Hippocampal formation (tissue), 2 donors: ENCODE measurements at regions not wholly inside any gene's neighbourhood (a gene's known extent, or its start where the extent isn't known, plus 50 kb on each side); places are given as distances from the start of the nearest gene placed in this dataset.
A peak's percentile ranks its signal among the peaks of the same experiment; 100 is the strongest.

ENCODE experiments used
- DNase-seq, 2 donors: peaks; one replicate each; lab custom pipeline; 2025; lab: John Stamatoyannopoulos, UW

DNA sequence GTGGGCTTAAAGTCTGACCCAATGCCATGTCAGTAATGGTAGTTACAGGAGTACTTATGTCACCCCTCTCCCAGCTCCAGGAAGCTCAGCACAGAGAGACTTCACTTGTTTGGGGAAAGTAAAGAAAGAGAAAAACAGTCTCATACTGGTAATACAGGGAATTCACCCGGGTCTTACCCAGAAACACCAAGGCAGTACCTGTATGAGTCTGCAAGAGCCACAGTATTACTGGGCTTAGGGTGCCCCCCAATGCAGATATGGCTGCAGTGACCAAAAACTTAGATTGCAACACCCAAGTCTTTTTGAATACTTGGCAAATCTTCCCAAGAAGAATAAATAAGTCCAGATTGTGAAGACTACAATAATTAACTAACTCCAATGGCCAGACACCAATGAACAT lies 622.1 kb downstream of the IGSF11 start:
- DNase-seq: no peak

DNA sequence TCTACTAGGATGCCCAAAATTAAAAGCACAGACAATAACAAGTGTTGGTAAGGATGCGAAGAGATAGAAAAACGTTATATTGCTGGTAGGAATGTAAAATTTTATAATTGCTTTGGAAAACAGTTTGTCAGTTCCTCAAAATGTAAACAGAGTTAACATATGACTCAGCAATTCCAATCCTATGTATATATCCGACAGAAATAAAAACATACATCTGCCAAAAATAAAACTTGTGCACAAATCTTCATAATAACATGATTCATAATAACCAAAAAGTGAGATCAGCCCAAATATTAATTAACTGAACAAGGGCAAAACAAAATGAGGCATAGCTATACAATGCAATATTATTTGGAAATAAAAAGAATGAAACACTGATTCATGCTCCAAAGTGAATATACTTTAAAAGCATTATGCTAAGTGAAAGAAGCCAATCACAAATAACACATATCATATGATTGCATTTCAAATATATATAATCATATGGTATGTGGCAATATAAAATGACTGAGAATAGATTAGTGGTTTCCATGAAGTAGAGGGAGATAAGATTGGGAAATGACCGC lies 609.3 kb downstream of the IGSF11 start:
- no peak for DNase-seq

DNA sequence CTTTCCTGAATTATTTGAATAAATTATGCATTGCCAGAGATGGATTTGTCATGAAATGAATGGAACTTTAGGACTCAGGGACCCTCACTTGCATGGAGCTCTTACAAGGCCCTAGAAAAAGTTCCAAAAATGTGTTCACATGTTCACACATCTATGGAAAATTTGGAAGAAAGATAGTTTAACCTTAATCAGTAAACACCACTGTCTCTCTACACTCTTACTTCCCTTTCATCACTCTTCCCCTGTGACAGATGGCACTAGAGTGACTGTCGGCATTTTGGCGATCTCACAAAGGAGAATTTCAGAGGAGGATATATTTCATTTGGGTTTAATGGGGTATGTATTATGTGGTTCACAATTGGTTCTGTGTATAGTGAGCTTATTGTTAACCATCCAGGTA lies 600.8 kb downstream of the IGSF11 start:
- DNase-seq: no peak

DNA sequence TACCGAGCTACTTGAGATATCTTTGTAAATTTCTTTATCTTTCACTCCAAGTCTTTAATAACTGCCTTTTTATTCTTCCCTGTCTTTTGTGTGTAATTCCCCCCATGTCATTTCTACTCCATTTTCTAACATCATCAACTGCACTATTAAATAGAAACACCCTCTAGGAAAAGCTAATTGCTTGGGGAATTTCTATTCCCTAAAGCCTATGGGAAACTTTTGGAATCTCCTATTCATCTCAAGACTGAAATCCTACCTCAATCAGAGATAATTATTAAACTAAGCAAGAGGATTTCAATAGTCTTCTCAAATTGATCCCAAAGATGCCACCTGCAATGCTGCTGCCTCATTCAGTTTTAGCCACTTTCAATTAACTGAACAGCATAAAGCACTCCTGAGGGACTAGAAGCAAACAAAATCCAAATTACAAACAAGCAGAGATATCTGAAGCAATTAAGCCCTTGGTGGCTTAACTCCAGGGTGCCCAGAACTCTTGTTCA lies 598.7 kb downstream of the IGSF11 start:
- no peak for DNase-seq

DNA sequence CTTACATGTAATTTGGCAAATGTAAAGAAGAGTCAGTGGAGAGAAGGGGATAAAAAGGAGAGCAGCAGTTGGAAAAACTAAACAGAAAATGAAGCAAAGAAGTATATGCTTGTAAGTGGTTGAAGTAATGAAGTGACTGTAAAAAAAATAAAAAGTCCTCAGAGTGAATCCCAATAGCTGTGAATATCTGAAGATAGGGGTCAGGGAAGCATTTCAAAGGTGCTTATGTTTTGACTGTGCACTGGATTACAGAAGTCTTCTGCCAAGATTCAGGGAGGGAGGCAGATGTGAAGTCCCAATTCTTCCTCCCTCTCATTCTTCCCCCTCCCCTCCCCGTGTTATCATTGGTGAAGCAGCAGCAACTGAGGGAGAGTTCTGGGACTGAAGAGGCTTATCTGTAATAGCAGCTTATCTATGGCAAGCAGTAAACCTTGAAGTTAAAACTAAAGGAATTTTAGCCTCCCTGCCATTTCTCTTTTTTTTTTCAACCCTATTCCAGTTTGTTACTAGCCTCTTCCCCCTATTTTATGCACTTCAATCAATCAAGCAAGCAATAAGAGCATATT lies 597.9 kb downstream of the IGSF11 start:
- no peak for DNase-seq

DNA sequence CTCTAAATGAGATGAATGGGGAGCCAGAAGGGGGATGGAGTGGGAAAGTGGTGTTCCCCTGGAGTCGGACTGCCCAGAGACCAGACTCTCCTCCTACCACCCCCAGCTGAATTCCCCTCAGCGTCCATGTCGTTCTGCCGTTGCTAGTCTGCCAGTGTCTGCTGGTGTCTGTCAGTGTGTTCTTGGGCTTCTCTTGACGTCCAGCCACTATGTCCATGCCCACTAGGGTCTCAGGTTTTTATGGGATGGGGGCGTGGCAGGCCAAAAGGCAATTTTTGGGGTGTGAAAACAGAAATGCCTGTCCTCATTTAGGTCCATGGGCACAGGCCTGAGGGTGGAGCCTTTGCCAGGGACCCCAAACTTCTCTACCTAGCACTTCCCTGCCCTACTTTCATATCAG lies 589.6 kb downstream of the IGSF11 start:
- DNase-seq: no peak

- DNase-seq: no peak
Measured at GRCh38 chr3:118447339-118447738, 587.3 kb downstream of the IGSF11 start.

GRCh38 chr3:118466795-118467330 lies 567.8 kb downstream of the IGSF11 start:
- no peak for DNase-seq

DNA sequence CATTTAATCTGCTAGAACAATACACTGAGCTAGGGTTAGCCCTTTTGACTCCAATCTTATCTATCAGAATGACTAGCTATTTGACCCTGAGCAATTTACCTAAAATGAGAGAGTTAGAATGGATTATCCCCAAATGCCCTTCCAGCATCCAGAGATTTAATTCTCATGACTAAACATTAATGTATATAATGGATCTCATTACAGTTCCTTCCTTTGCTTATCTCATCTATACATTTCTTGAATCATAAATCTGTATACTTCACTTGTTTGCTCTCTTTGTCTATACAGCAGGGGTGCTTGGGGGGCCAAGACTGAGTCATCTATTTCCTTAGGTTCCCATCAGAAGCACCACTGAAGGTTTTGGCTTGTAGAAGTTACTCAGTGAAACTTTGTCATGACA lies 565.8 kb downstream of the IGSF11 start:
- DNase-seq: no peak

DNA sequence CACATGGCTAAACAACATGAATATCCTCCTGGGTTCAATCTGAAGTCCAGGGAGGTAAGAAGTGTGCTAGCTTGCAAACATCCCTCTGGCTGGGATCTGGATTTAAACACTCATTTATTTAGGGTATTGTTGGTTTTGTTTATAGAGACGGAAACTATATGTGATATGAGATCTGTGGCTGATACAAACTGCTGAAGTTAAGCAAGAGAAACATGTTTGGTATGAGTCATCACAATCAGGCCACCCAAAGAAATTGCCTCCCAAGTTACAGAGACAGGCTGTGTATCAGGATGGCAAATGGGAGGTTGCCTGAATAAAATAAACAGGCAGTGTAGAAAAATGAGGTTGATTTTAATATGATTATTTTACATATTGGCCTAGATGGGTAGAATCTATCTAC lies 562.1 kb downstream of the IGSF11 start:
- no peak for DNase-seq

GRCh38 chr3:118473343-118473742 lies 561.3 kb downstream of the IGSF11 start:
- no peak for DNase-seq

DNA sequence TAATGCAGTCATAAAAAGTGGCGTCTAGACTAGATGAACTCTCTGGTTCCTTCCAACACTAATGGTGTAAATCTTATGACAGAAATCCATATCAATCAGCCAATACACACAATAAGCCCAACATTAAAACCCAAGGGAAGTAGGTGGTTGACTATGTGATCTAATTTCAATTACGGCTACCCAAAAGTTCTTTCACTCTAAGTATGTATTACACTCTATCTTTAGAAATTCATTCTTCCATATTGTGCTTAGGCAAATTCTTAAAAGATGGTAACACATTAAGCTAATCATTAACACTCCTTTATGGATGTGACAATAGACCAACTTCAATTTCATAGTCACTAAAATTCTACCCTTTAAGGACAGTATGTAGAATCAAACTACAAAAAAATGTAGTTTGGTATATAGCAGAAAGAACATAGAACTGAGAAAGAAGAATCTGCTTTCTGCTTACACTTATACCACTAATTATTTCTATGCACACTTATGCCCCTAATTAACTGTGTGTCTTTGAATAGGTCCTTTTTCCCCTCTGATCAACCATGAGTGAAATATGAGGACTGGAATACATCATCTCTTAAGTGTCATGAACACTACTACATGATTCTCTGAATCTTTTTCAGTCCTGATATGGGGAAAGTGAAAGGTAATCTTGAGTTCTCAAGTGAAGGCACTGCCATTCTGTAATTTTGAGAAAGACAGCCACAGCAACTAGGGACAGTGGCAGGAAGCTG lies 557.6 kb downstream of the IGSF11 start:
- DNase-seq: no peak

DNA sequence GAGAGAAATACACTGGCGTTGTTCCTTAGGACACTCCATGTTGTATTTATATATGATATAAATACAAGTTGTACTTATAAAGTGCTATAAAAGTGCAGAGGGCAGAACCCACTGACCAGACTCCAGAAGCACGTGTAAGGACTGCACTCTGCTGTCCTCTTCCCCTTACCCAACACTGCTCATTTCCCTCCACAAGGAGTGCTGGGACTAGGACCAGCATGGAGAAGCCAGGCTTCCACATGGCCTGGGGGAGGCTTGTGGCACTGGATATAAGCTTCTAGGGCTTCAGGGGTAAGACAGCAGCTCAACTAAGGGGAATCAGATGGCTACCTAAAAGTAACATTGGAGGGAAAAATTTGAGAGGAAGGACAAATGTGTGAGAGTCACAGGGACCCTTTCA lies 556.9 kb downstream of the IGSF11 start:
- no peak for DNase-seq

- DNase-seq: no peak
Measured at GRCh38 chr3:118478706-118479276, 555.9 kb downstream of the IGSF11 start.

GRCh38 chr3:118479376-118479775 lies 555.3 kb downstream of the IGSF11 start:
- no peak for DNase-seq

DNA sequence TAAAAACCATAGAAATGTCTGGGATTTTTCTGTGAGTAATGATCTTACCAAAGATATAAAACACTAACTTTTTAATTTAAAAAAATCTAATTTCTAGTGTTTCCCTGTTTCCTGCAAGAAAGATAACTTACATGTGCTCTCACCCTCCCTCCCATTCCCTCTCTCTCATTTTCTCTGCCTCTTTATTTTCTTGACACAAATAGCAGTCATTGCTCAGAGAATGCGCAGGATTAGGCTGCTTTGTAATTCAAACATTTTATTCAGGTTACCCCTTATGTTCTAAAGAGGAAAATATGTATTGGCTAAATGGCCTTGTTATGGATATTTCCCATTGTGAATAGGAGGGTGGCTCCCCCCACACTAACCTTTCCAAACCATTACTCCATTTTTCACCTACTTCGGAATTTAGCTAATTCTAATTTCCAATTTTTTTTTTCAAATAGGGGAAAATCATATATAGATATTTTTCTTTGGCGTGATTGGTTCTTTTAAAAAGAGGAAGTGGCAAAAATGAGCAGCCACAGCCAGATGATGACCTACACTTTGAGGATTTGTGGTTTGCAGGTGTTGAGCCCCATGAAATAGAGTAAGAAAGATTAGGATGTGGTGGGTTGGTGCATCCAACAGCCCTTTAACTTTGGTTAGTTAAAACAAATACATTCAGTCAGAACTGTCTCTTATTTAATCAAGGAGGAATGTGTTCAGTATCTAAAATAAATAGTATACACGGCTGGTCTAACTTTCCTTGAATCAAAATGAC lies 554.4 kb downstream of the IGSF11 start:
- DNase-seq: no peak

GRCh38 chr3:118485693-118486092 lies 549.0 kb downstream of the IGSF11 start:
- no peak for DNase-seq

GRCh38 chr3:118487734-118488133 lies 546.9 kb downstream of the IGSF11 start:
- no peak for DNase-seq

DNA sequence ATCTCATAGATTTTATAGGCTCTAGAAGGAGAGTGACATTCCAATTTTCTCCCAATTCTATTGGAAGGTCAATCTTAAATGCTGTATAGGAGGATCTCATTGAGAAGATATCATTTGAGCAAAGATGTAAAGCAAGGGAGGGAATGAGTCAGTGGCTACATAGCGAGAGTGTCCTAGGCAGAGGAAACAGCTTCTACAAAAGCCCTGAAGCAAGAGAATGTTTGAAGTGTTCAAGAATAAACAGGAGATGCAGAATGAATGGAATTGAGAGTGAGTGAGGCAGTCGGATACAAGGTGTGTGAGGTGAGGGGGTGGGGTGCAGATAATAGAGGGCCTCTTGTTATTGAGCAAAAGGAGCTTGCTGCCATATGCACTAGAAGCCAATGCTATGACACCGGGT lies 545.9 kb downstream of the IGSF11 start:
- DNase-seq: no peak

DNA sequence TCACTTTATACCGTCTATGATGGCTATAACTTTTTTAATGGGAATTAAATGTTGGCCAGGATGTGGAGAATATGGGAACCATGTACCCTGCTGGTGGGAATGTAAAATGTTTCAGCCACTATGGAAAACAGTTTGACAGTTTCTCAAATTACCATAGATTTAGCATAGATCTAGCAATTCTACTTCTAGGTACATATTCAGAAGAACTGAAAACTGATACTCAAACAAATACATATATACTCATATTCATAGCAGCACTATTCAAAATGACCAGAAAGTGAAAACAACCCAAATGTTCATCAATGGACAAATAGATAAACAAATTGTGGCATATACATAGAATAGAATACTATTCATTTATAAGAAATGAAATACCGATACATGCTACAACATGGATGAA lies 539.4 kb downstream of the IGSF11 start:
- DNase-seq: no peak

- no peak for DNase-seq
Measured at GRCh38 chr3:118497274-118497673, 537.4 kb downstream of the IGSF11 start.

GRCh38 chr3:118501152-118501551 lies 533.5 kb downstream of the IGSF11 start:
- DNase-seq: peak; percentile 5 to 46
